Progenitor cell of endocrine pancreas (in vitro differentiated cells): ENCODE measurements at regions not wholly inside any gene's neighbourhood (a gene's known extent, or its start where the extent isn't known, plus 50 kb on each side); places are given as distances from the start of the nearest gene placed in this dataset.

ENCODE experiments used
- DNase-seq: peaks from one replicate; pipeline ENCODE4 v3.0.0; 2021; ENCODE audit warnings: low spot score; ENCODE audit not compliant: unreplicated experiment
- H3K27ac Mint-ChIP-seq: 2 replicates; pipeline ENCODE4 v1.8.0; 2021; ENCODE audit warnings: mild to moderate bottlenecking, moderate library complexity, mixed read lengths
- H3K27me3 Mint-ChIP-seq: 2 replicates; pipeline ENCODE4 v1.8.0; 2021; ENCODE audit warnings: mixed read lengths
- H3K36me3 Mint-ChIP-seq: 2 replicates; pipeline ENCODE4 v1.8.0; 2022; ENCODE audit warnings: mixed read lengths; ENCODE audit not compliant: insufficient read depth
- H3K4me1 Mint-ChIP-seq: 2 replicates; pipeline ENCODE4 v1.8.0; 2021; ENCODE audit warnings: low read depth, mixed read lengths
- H3K4me3 Mint-ChIP-seq: 2 replicates; pipeline ENCODE4 v1.8.0; 2021; ENCODE audit warnings: low read depth, mild to moderate bottlenecking, moderate library complexity, mixed read lengths
- H3K9me3 Mint-ChIP-seq: 2 replicates; pipeline ENCODE4 v1.8.0; 2021; ENCODE audit warnings: low read depth, mixed read lengths
- TF ChIP-seq, protein P1 (sequence below): fragments of 200-600 bp; sonication (generic); IDR thresholded peaks from one replicate; pipeline ENCODE4 v1.5.0; 2021; ENCODE audit warnings: antibody characterized with exemption, mild to moderate bottlenecking; ENCODE audit not compliant: unreplicated experiment

DNA sequence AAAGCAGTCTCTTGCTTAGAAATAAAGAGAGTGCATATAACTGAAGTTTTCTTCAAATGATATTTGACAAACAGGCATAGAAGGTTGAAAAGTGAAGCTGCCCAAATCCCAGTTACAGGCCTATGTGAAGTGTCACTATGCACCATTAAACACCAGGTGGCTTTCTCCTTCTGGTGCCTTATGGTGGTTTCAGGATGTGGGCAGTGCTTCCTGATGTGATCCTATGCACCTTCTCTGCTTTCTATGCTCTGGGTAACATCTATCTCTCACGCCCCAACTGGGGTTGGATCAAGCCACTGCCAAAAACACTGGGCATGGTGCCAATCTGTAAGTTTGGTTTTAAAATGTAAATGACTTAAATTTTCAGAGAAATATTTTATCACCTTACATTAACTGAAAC is 744.7 kb downstream of the TUSC7 start:
- peaks cover 3% of the 10 kb centered on the region for H3K9me3 Mint-ChIP-seq

DNA sequence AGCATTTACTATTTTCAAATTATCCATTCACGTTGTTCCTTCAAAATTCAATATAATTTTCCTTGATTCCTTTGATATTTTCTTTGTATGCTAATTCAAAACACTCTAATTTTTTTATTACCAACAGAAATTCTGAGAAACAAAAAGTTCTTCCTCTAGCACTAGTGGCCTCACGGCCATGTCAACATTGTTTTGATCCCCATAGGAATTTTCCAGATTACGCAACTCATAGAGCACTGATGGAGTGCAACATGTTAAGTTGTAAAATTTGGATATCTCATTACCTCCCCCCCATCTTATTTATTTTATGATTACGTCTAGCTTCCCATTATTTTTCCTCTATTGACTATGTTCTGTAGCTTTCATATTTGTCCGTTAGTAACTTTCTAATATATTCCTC is 745.3 kb downstream of the TUSC7 start:
- H3K27ac Mint-ChIP-seq: no peak overlapping the region

More for the DNA sequence above, 744.7 kb downstream of the TUSC7 start:
- H3K36me3 Mint-ChIP-seq: no peaks in the 10 kb centered on the region
- H3K27ac Mint-ChIP-seq: no peak overlapping the region
- H3K4me3 Mint-ChIP-seq: no peak overlapping the region
- H3K4me1 Mint-ChIP-seq: no peaks in the 10 kb centered on the region
- TF ChIP-seq, protein P1, sequence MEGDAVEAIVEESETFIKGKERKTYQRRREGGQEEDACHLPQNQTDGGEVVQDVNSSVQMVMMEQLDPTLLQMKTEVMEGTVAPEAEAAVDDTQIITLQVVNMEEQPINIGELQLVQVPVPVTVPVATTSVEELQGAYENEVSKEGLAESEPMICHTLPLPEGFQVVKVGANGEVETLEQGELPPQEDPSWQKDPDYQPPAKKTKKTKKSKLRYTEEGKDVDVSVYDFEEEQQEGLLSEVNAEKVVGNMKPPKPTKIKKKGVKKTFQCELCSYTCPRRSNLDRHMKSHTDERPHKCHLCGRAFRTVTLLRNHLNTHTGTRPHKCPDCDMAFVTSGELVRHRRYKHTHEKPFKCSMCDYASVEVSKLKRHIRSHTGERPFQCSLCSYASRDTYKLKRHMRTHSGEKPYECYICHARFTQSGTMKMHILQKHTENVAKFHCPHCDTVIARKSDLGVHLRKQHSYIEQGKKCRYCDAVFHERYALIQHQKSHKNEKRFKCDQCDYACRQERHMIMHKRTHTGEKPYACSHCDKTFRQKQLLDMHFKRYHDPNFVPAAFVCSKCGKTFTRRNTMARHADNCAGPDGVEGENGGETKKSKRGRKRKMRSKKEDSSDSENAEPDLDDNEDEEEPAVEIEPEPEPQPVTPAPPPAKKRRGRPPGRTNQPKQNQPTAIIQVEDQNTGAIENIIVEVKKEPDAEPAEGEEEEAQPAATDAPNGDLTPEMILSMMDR: no peak
- no peak for DNase-seq
- no peaks in the 10 kb centered on the region for H3K27me3 Mint-ChIP-seq

DNA sequence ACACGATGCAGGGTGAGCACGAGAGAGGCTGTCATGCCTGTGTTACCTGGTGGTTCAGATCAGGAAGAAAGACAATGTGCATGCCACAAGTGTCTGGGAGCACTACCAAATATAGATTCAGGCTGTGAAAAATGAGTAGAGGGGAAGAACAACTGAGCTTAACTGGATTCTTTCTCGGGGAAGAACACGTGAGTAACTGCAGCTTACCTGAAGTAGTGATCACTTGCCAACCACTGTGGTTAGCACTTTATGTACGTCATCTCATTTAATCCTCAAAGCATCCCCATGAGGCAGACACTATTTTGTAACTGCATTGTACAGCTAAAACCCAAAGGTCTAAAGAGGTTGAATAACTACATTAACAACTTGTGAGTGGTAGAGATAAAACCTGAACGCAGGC is 746.2 kb downstream of the TUSC7 start:
- DNase-seq: no peak
- H3K4me1 Mint-ChIP-seq: no peaks in the 10 kb centered on the region
- H3K27ac Mint-ChIP-seq: no peak overlapping the region
- TF ChIP-seq, protein P1: no peak
- H3K36me3 Mint-ChIP-seq: no peaks in the 10 kb centered on the region
- peaks cover 7% of the 10 kb centered on the region for H3K9me3 Mint-ChIP-seq
- no peak overlapping the region for H3K4me3 Mint-ChIP-seq
- no peaks in the 10 kb centered on the region for H3K27me3 Mint-ChIP-seq

More for the DNA sequence above, 745.3 kb downstream of the TUSC7 start:
- no peaks in the 10 kb centered on the region for H3K27me3 Mint-ChIP-seq
- H3K9me3 Mint-ChIP-seq: peaks cover 3% of the 10 kb centered on the region
- no peaks in the 10 kb centered on the region for H3K4me1 Mint-ChIP-seq
- TF ChIP-seq, protein P1: no peak
- H3K4me3 Mint-ChIP-seq: no peak overlapping the region
- DNase-seq: no peak
- H3K36me3 Mint-ChIP-seq: no peaks in the 10 kb centered on the region

DNA sequence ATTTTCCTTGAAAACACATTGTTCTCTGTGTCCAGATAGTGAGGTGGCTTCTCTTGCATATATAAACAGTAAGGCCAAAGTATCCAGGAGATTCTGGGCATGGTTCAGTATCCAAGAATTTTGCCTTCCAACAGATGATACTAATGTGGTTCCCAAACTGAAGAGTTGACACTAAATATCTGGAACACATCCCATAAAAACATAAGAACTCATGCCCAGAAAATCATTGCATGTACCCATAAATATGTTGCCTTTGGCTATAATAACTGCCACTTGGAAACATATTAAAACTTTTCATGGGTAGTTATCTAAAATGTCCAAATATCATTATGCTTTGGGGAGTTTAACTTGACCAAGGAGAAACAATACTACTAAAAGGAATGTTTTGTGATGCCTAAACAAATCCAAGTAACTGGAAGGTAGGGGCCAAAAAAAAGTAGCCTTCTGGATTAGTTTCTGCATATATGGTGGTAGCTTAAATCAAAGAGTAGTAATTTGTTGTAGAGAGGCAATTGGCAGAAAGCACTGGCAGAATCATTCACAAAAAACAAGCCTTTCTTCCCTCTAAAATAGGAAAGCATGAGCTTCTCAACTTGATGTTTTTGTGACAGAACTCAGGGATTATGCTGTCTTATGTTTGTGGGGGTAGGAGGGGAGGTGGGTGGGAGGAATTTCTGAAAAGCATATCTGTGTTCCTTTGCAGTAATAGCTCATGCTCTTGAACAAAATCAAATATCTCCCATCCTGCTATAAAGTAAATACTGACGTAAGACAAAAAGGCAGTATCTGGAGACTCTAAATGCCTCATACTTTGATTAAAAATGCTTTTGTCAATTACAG is 753.9 kb downstream of the TUSC7 start:
- no peak for DNase-seq
- Mint-ChIP-seq H3K36me3 (no peaks in the 10 kb centered on the region), H3K27ac (no peak overlapping the region), H3K4me1 (peaks cover 12% of the 10 kb centered on the region), H3K4me3 (no peak overlapping the region), H3K27me3 (no peaks in the 10 kb centered on the region), H3K9me3 (peaks cover 4% of the 10 kb centered on the region)
- TF ChIP-seq, protein P1: no peak

DNA sequence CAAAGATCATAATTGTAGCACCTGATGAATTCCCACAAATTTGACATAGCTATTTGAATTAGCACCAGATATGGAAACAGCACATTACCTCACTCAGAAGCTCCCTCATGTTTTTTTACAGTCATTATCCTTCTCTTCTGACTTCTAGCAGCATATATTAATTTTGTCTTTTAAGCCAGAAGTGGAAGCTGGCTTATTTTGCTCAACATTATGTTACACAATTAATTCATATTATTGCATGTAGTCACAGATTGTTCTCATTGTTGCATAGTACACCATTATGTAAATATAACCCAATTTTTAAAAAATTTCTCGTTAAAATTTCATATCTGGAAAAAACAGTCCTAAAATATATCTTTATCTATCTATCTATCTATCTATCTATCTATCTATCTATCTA is 762.3 kb downstream of the TUSC7 start:
- Mint-ChIP-seq H3K27ac (no peak overlapping the region), H3K27me3 (no peaks in the 10 kb centered on the region), H3K4me1 (peaks cover 14% of the 10 kb centered on the region), H3K36me3 (no peaks in the 10 kb centered on the region), H3K9me3 (peaks cover 8% of the 10 kb centered on the region), H3K4me3 (no peak overlapping the region)
- DNase-seq: no peak
- TF ChIP-seq, protein P1: no peak
